PC-3 (cell line): ENCODE measurements at regions not wholly inside any gene's neighbourhood (a gene's known extent, or its start where the extent isn't known, plus 50 kb on each side); places are given as distances from the start of the nearest gene placed in this dataset.

Experiments
- ATAC-seq: fragments of 200-7000 bp; cut with Tn5 transposase; 2 replicates; pipeline ENCODE4 v1.9.1; 2020; ENCODE audit warnings: mild to moderate bottlenecking, moderate library complexity
- BruUV-seq: library from RNA; stranded (reverse); fragments of 400-500 nt; replicated peaks from 2 replicates; lab custom pipeline; 2021; lab: Mats Ljungman, UMichigan
- CTCF ChIA-PET: fragments of 300-600 bp; sonication (Branson Sonifier 250); formaldehyde crosslinking; loops from one replicate; lab custom pipeline; 2022; ENCODE audit warnings: antibody characterized with exemption; lab: Charles Lee
- POLR2A ChIA-PET: fragments of 300-600 bp; sonication (Branson Sonifier 250); formaldehyde crosslinking; loops from one replicate; lab custom pipeline; 2022; ENCODE audit warnings: antibody characterized with exemption; ENCODE audit not compliant: unreplicated experiment; lab: Charles Lee
- DNase-seq: peaks from one replicate; pipeline ENCODE4 v3.0.0-alpha.2; 2015
- H2AFZ ChIP-seq: fragments of 300-600 bp; sonication (generic); 2 replicates; pipeline ENCODE4 v1.6.0; 2016; ENCODE audit warnings: antibody characterized with exemption, low read length
- H3F3A ChIP-seq: fragments of 300-600 bp; sonication (generic); one replicate; pipeline ENCODE4 v1.6.0; 2017; ENCODE audit warnings: antibody characterized with exemption, low read length, control low read depth, mild to moderate bottlenecking; ENCODE audit not compliant: unreplicated experiment
- H3K27ac ChIP-seq: fragments of 300-600 bp; sonication (generic); 2 replicates; pipeline ENCODE4 v1.5.1; 2016; ENCODE audit warnings: mild to moderate bottlenecking, low read length
- H3K27me3 ChIP-seq: fragments of 300-600 bp; sonication (generic); 2 replicates; pipeline ENCODE4 v1.6.1; 2016; ENCODE audit warnings: low read length, mixed read lengths
- H3K36me3 ChIP-seq: fragments of 300-600 bp; sonication (generic); 2 replicates; pipeline ENCODE4 v1.6.1; 2016; ENCODE audit warnings: low read depth, mixed run types, low read length, mixed read lengths
- H3K4me1 ChIP-seq: fragments of 300-600 bp; sonication (generic); 2 replicates; pipeline ENCODE4 v1.5.1; 2016; ENCODE audit warnings: low read length; ENCODE audit not compliant: insufficient read depth
- H3K4me2 ChIP-seq: fragments of 300-600 bp; sonication (generic); 2 replicates; pipeline ENCODE4 v1.6.0; 2016; ENCODE audit warnings: low read length
- H3K4me3 ChIP-seq: fragments of 300-600 bp; sonication (generic); 2 replicates; pipeline ENCODE4 v1.5.1; 2016; ENCODE audit warnings: mild to moderate bottlenecking, low read length, mixed read lengths
- H3K79me2 ChIP-seq: fragments of 300-600 bp; sonication (generic); 2 replicates; pipeline ENCODE4 v1.6.1; 2017; ENCODE audit warnings: low read length, mixed read lengths
- H3K9ac ChIP-seq: fragments of 300-600 bp; sonication (generic); 2 replicates; pipeline ENCODE4 v1.6.0; 2016; ENCODE audit warnings: mild to moderate bottlenecking, low read length
- H3K9me2 ChIP-seq: fragments of 300-600 bp; sonication (generic); replicated peaks from 2 replicates; pipeline ENCODE4 v1.6.1; 2016; ENCODE audit warnings: mixed run types, low read length, mixed read lengths
- H3K9me3 ChIP-seq: fragments of 300-600 bp; sonication (generic); 2 replicates; pipeline ENCODE4 v1.6.1; 2016; ENCODE audit warnings: low read length, mixed read lengths
- H4K20me1 ChIP-seq: fragments of 300-600 bp; sonication (generic); 2 replicates; pipeline ENCODE4 v1.6.1; 2016; ENCODE audit warnings: low read length, mixed read lengths
- EZH2 ChIP-seq: fragments of 300-600 bp; sonication (generic); IDR thresholded peaks from one replicate; pipeline ENCODE4 v1.6.1; 2017; ENCODE audit warnings: antibody characterized with exemption, mild to moderate bottlenecking, low read length; ENCODE audit not compliant: unreplicated experiment
- EZH2phosphoT487 ChIP-seq: fragments of 300-600 bp; sonication (generic); IDR thresholded peaks from 2 replicates; pipeline ENCODE4 v1.6.1; 2018; ENCODE audit warnings: mild to moderate bottlenecking, antibody characterized with exemption, low read length, borderline replicate concordance
- intact Hi-C: fragments of 100-400 bp; cut with micrococcal nuclease; formaldehyde crosslinking; loops from 2 replicates; pipeline ENCODE4 v1.9.0; 2023
- TF ChIP-seq, protein P1 (sequence below): fragments of 300-600 bp; sonication (generic); conservative IDR thresholded peaks from 2 replicates; pipeline ENCODE4 v1.5.1; 2017; ENCODE audit warnings: antibody characterized with exemption, low read depth, mild to moderate bottlenecking, low read length

DNA sequence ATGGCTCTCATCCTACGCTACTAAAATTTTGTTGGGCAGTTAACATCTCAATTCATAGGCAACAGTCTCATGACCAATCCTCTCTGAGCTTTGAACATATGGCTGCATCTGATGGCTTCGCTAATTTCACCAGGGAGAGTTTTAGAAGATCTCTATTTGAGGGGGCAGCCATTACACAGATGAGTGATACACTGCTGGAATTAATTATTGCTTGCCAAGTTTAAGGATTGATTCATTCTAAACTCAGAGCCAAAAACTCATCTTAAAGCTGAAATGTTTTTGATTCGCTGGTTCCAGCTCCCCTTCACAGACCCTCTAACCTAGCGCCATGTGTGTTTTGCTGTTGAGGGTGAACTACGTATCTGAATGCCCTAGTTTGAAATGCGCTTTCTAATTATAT is 519.9 kb upstream of the WWC1 start:
- intact Hi-C loops = no loop called here
- DNase-seq (no peak), ATAC-seq (no peak)
- TF ChIP-seq EZH2phosphoT487 = no peak
- TF ChIP-seq, protein P1, sequence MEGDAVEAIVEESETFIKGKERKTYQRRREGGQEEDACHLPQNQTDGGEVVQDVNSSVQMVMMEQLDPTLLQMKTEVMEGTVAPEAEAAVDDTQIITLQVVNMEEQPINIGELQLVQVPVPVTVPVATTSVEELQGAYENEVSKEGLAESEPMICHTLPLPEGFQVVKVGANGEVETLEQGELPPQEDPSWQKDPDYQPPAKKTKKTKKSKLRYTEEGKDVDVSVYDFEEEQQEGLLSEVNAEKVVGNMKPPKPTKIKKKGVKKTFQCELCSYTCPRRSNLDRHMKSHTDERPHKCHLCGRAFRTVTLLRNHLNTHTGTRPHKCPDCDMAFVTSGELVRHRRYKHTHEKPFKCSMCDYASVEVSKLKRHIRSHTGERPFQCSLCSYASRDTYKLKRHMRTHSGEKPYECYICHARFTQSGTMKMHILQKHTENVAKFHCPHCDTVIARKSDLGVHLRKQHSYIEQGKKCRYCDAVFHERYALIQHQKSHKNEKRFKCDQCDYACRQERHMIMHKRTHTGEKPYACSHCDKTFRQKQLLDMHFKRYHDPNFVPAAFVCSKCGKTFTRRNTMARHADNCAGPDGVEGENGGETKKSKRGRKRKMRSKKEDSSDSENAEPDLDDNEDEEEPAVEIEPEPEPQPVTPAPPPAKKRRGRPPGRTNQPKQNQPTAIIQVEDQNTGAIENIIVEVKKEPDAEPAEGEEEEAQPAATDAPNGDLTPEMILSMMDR = no peak
- no peak for TF ChIP-seq EZH2
- BruUV-seq = no TSS peak
- Histone ChIP-seq H3K27me3 (peaks cover 37% of the 10 kb centered on the region; the same call in 1 of the 2 replicates), H3K27ac (no peak overlapping the region), H3K4me3 (no peak overlapping the region), H3K9me2 (no peaks in the 10 kb centered on the region), H3K36me3 (no peaks in the 10 kb centered on the region), H3K79me2 (no peaks in the 10 kb centered on the region), H3F3A (no peaks in the 10 kb centered on the region), H4K20me1 (no peaks in the 10 kb centered on the region), H3K4me1 (no peaks in the 10 kb centered on the region), H3K4me2 (no peak overlapping the region), H2AFZ (no peak overlapping the region), H3K9me3 (no peaks in the 10 kb centered on the region), H3K9ac (no peak overlapping the region)
- CTCF ChIA-PET = no interaction called here
- POLR2A ChIA-PET = no interaction called here

DNA sequence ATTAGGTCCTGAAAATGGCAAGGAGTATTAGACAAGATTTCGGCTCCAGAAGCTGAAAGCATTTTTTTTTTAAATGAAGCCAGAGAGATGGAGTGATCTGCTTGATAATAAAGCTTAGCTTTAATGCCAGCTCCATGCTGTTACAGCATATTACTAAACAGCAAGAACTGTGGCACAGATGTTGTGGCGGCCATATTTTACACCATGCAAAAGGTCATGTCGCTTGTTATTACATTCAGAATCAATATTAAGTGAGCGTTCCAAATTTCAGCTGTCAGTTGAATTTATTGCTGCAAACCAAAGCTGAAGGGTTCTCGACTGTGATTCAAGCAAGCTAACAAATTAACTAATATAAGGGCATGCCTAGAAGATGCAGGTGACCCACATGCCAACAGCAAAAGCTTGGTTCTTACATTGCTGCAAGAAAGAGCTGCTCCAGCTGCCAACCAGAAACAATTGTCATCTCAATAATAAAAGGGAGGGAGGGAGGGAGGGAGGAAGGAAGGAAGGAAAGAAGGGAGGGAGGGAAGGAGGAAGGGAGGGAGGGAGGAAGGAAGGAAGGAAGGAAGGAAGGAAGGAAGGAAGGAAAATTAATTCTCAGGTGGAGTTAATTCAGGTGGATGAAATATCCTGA is 517.7 kb upstream of the WWC1 start:
- no peak overlapping the region for H3K4me2 ChIP-seq
- H3F3A ChIP-seq = no peaks in the 10 kb centered on the region
- DNase-seq (no peak), ATAC-seq (no peak)
- no peak overlapping the region for H3K9ac ChIP-seq
- BruUV-seq = no TSS peak
- intact Hi-C loops = no loop called here
- no peaks in the 10 kb centered on the region for H4K20me1 ChIP-seq
- no peaks in the 10 kb centered on the region for H3K79me2 ChIP-seq
- H3K27me3 ChIP-seq = peaks cover 37% of the 10 kb centered on the region; the same call in 1 of the 2 replicates
- H3K4me3 ChIP-seq = no peak overlapping the region
- H3K9me3 ChIP-seq = no peaks in the 10 kb centered on the region
- H3K27ac ChIP-seq = no peak overlapping the region
- TF ChIP-seq, protein P1 = no peak
- TF ChIP-seq EZH2phosphoT487 (no peak), EZH2 (no peak)
- H3K4me1 ChIP-seq = no peaks in the 10 kb centered on the region
- CTCF ChIA-PET = no interaction called here
- POLR2A ChIA-PET = no interaction called here
- no peaks in the 10 kb centered on the region for H3K36me3 ChIP-seq
- no peak overlapping the region for H2AFZ ChIP-seq
- no peaks in the 10 kb centered on the region for H3K9me2 ChIP-seq

DNA sequence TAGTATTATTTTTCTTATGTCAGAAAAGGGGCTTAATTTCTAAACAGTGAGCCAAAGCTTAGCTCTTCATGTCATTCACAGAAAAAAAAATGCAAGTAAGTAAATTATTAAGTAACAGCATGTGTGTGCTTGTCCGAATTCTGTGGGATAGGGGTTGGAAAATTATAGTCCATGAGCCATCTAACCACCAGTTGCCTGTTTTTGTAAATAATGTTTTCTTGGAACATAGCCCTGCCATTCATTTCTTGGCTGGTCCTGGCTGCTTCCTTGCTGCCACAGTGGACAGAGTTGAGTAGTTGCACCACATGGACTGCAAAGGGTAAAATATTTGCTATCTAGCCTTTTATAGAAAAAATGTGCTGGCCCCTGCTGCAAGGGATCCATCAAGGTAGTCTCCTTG is 513.7 kb upstream of the WWC1 start:
- H3F3A ChIP-seq = no peaks in the 10 kb centered on the region
- ChIA-PET CTCF (no interaction called here), POLR2A (no interaction called here)
- no peak overlapping the region for H3K27ac ChIP-seq
- no peak overlapping the region for H3K4me3 ChIP-seq
- H3K79me2 ChIP-seq = no peaks in the 10 kb centered on the region
- H3K36me3 ChIP-seq = no peaks in the 10 kb centered on the region
- ATAC-seq (no peak), DNase-seq (no peak)
- H3K9me3 ChIP-seq = no peaks in the 10 kb centered on the region
- H3K27me3 ChIP-seq = peaks cover 35% of the 10 kb centered on the region
- no TSS peak for BruUV-seq
- H3K4me2 ChIP-seq = no peak overlapping the region
- no peak for TF ChIP-seq EZH2phosphoT487
- TF ChIP-seq EZH2 = no peak
- TF ChIP-seq, protein P1 = no peak
- H3K9me2 ChIP-seq = no peaks in the 10 kb centered on the region
- H2AFZ ChIP-seq = no peak overlapping the region
- no peaks in the 10 kb centered on the region for H4K20me1 ChIP-seq
- no peaks in the 10 kb centered on the region for H3K4me1 ChIP-seq
- intact Hi-C loops = no loop called here
- no peak overlapping the region for H3K9ac ChIP-seq
